Suprapubic skin (tissue), 4 donors: ENCODE measurements at regions not wholly inside any gene's neighbourhood (a gene's known extent, or its start where the extent isn't known, plus 50 kb on each side); places are given as distances from the start of the nearest gene placed in this dataset.

Source experiments
- CTCF ChIP-seq, 2 donors: fragments of 200-600 bp in 1 of 2; fragments of 450-650 bp in 1 of 2; sonication (generic) in 1 of 2; IDR thresholded peaks; one replicate each; pipeline ENCODE4 v1.5.1; 2016 to 2019; ENCODE audit warnings: antibody characterized with exemption in 2 of 2, mild to moderate bottlenecking in 1 of 2, moderate library complexity in 1 of 2
- EP300 ChIP-seq: sonication (generic); formaldehyde crosslinking; IDR thresholded peaks from one replicate; pipeline ENCODE4 v1.6.1; 2017; ENCODE audit warnings: antibody characterized with exemption
- POLR2AphosphoS5 ChIP-seq, 3 donors: sonication (generic); formaldehyde crosslinking; IDR thresholded peaks; one replicate each; pipeline ENCODE4 v1.6.1; 2017; ENCODE audit warnings: antibody characterized with exemption in 3 of 3

GRCh38 chr14:103275000-103275399 is 59.0 kb upstream of the EIF5 start:
- no peak for TF ChIP-seq POLR2AphosphoS5 (IDR thresholded peaks at IDR 0.05)
- TF ChIP-seq EP300 = no peak
- no peak for TF ChIP-seq CTCF (IDR thresholded peaks at IDR 0.05)
